Left ventricle myocardium inferior (tissue), 1 donor: ENCODE measurements at regions not wholly inside any gene's neighbourhood (a gene's known extent, or its start where the extent isn't known, plus 50 kb on each side); places are given as distances from the start of the nearest gene placed in this dataset.

Experiments used
- DNase-seq: peaks from one replicate; pipeline ENCODE4 v3.0.0-alpha.2; 2020
- H3K27ac ChIP-seq: fragments of 200-600 bp; replicated peaks from 2 replicates; pipeline ENCODE4 v1.8.0; 2021
- H3K27me3 ChIP-seq: fragments of 200-600 bp; 2 replicates; pipeline ENCODE4 v1.8.0; 2021; ENCODE audit warnings: low read depth
- H3K36me3 ChIP-seq: fragments of 200-600 bp; 2 replicates; pipeline ENCODE4 v1.8.0; 2021
- H3K4me1 ChIP-seq: fragments of 200-600 bp; 2 replicates; pipeline ENCODE4 v1.8.0; 2021
- H3K4me3 ChIP-seq: fragments of 200-600 bp; 2 replicates; pipeline ENCODE4 v1.8.0; 2021; ENCODE audit warnings: mild to moderate bottlenecking, moderate library complexity
- H3K9me3 ChIP-seq: fragments of 200-600 bp; replicated peaks from 2 replicates; pipeline ENCODE4 v1.8.0; 2021
- intact Hi-C: fragments of 100-400 bp; cut with micrococcal nuclease; formaldehyde crosslinking; loops from one replicate; pipeline ENCODE4 v1.11.0; 2022
- TF ChIP-seq, protein P1 (sequence below): fragments of 200-600 bp; IDR thresholded peaks from 2 replicates; pipeline ENCODE4 v1.8.0; 2021; ENCODE audit warnings: antibody characterized with exemption, mild to moderate bottlenecking, borderline replicate concordance
- donor health status: DM: no; HTN: yes; CAD: no; lungs with severe emphysema.

DNA sequence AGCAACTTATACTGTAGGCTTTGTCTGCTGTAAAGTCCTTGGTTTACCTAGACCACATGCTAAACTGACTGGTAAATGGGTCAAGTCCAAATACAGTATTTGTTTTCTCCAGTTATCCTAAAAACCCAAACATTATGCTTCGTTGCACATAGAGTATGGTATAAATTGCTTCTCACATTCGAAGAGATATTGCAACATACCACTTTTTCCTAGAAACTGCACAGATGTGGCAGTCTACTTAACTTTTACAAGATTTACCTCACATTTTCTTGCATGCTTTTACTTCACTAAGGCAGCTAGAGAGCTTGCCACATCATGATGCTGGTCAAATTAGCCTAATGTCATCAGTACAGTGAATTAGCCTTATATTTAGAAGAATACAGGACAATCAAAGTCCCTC lies 66.0 kb upstream of the SCN7A start:
- intact Hi-C loops: no loop called here
- no peak overlapping the region for H3K4me3 ChIP-seq
- no peaks in the 10 kb centered on the region for H3K4me1 ChIP-seq
- TF ChIP-seq, protein P1, sequence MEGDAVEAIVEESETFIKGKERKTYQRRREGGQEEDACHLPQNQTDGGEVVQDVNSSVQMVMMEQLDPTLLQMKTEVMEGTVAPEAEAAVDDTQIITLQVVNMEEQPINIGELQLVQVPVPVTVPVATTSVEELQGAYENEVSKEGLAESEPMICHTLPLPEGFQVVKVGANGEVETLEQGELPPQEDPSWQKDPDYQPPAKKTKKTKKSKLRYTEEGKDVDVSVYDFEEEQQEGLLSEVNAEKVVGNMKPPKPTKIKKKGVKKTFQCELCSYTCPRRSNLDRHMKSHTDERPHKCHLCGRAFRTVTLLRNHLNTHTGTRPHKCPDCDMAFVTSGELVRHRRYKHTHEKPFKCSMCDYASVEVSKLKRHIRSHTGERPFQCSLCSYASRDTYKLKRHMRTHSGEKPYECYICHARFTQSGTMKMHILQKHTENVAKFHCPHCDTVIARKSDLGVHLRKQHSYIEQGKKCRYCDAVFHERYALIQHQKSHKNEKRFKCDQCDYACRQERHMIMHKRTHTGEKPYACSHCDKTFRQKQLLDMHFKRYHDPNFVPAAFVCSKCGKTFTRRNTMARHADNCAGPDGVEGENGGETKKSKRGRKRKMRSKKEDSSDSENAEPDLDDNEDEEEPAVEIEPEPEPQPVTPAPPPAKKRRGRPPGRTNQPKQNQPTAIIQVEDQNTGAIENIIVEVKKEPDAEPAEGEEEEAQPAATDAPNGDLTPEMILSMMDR: no peak
- H3K36me3 ChIP-seq: no peaks in the 10 kb centered on the region
- no peak for DNase-seq
- H3K27me3 ChIP-seq: no peaks in the 10 kb centered on the region
- no peak overlapping the region for H3K27ac ChIP-seq
- no peaks in the 10 kb centered on the region for H3K9me3 ChIP-seq

DNA sequence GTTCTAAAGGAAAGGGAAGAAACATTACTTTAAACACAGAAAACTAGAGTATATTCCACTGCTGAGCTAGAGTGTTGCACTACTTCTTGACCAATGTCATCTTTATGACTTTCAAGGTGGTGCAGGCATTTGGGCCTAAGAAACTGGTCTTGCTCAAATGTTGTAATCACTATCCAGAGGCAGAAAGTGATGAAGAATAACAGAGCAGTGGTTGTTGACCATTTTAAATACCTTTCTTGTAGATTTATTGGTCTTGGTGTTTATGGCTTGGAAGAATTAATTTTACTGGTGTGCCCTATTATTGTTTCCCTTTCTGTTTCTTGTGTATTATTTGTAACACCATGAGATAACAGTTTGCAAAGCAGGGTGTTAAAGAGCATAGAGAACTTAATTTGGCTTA lies 56.9 kb upstream of the SCN7A start:
- Histone ChIP-seq H3K27ac (no peak overlapping the region), H3K36me3 (no peaks in the 10 kb centered on the region), H3K9me3 (peaks cover 18% of the 10 kb centered on the region), H3K4me1 (no peaks in the 10 kb centered on the region), H3K4me3 (no peak overlapping the region), H3K27me3 (no peaks in the 10 kb centered on the region)
- no peak for DNase-seq
- intact Hi-C loops: no loop called here
- TF ChIP-seq, protein P1: no peak

DNA sequence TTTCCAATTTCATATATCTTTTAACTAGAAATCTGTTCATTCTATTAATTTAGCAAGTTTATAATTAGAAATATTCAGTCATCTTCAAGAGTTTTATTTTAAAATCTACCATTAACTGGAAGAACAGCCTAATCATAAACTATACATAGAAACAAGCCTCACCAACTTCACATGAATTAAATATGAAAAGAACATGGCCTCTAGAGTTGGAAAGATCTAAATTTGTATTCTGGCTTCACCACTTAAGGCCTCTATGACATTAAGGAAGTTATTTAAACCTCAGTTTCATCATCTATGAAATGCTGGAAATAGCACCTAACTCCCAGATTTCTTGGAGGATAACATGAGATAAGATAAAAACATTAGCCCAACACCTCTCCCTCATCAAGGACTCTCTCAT lies 51.4 kb upstream of the SCN7A start:
- intact Hi-C loops: no loop called here
- Histone ChIP-seq H3K27ac (no peak overlapping the region), H3K4me1 (no peaks in the 10 kb centered on the region)

More for the DNA sequence above, 51.4 kb upstream of the SCN7A start:
- no peaks in the 10 kb centered on the region for H3K36me3 ChIP-seq
- no peaks in the 10 kb centered on the region for H3K9me3 ChIP-seq
- no peaks in the 10 kb centered on the region for H3K27me3 ChIP-seq
- no peak for DNase-seq
- TF ChIP-seq, protein P1: no peak
- H3K4me3 ChIP-seq: no peak overlapping the region
